HG02588 (cell line): ENCODE measurements at regions not wholly inside any gene's neighbourhood (a gene's known extent, or its start where the extent isn't known, plus 50 kb on each side); places are given as distances from the start of the nearest gene placed in this dataset.

ENCODE experiments used
- ATAC-seq: cut with Tn5 transposase; IDR thresholded peaks from one replicate; pipeline ENCODE4 v1.9.1; 2021; ENCODE audit warnings: mild to moderate bottlenecking, moderate library complexity; ENCODE audit not compliant: unreplicated experiment

DNA sequence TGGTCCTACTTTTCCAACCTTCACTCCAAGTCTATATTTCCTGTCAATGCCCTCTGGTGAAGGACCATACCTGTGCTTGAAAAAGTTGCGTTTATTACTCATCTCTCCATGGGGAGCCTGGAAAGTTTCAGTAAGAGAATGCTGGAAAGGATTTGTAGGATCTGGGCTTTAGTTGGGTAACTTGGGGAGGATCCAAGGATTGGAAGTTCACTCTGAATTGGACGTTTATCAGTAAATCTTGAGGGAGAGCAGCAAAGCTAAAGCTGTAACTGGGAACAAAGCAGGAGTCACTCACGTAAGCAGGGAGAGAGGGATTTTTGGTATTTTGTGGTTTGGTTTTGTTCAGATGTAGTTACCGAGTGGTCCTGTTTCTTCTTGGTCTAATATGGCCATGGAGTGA lies 51.4 kb upstream of the NPVF start:
- ATAC-seq: no peak

DNA sequence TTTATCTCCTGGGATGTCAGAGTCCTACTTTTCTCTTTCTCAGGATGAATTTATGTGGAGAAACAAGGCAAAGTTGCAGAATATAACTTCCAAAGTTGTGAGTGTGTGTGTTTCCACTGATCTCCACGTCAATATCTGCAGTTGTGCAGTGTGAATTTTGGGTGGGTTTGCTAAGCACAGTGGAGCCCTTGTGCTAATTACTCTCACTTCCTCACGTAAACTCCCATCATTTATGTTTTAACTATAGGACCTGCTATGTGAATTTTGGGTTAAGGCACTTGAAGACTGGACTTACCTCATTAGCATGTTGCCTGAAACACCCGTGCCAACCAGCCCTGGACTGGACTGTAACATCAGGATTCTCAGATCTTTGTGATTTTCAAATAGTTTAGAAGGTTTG lies 51.9 kb upstream of the NPVF start:
- no peak for ATAC-seq

DNA sequence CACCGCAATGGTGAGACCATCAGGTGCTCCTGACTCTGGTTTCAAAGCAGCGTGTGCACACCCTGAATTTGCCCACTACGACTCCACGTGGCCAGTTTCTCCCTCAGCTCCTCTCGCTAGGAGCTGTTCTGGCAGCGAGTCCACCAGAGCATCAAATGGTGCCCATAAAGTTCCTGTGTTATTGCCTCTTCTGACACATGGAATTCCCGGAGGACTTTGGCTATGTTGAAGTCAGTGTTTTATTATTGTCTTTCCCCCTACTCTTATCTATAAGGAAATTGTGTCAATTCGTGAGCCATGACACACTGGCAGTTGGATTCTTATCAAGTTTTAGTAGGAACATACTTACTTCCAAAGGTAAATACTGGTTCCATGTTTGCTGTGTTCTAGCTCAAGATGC lies 53.9 kb upstream of the NPVF start:
- no peak for ATAC-seq

DNA sequence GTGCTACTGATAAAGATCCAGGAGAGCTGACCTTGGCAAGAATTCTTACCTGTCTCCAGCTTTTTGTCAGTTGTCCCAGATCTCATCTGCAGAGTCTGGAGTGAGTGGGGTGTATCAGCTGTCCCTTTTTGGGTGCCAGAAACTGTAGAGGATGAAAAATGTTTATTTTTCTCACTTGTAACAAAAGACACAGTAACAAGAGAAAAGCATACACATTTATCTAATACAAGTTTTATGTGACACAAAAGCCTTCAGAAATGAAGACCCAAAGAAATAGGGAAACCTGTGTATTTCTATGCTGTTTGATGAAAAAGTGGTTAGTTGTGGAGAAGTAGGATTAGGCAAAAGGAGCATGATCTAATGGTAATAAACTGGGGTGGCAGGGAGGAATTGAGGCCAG lies 58.5 kb upstream of the NPVF start:
- ATAC-seq: no peak

DNA sequence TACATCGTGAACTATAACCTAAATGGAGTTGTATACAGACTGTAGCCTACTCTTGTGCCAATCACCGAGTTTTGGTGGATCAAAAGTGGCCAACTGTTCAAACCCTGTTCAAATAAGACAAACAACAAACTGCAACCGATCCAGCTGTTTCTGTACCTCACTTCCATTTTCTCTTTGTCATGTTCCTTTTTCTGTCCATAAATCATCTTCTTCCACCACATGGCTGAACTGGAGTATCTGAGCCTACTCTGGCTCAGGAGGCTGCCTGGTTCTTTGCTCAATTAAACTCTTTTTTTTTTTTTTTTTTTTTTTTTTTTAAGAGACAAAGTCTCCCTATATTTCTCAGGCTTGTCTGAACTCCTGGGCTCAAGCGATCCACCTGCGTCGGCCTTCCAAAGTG lies 59.0 kb upstream of the NPVF start:
- no peak for ATAC-seq

DNA sequence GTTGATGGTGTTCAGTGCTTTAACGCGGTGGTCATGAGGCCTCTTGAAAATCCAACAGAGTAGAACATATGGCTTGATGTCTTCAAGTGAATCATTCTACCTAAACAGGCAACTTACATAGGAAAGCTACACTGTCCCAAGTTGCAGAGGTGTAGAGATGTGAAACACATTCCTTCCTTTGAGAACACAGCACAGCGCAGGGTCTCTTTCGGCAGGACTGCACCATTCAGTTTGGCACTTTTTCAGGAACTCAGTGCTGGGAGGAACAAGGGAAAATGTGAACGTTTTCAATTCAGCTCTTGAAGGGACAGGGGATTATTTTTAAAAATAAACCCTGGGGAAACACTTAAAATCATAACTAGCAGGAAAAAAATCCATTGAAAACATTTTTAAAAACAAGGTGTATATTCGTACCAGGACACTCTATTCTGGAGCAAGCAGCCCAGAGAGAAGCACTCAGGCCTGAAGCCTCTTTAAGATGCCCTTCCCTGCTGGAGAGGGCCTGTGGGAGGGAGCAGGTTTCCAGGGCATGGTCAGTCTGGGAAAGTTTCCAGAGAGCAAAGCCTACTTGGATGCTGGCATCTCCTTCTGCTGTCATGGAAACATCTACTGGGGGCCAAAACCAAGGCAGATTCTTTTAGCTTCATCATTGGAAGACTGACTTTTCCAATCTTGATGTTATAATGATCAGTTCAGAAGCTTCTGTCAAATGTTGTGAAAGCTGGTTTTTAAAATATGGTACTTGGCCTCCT lies 60.4 kb upstream of the NPVF start:
- ATAC-seq: no peak

DNA sequence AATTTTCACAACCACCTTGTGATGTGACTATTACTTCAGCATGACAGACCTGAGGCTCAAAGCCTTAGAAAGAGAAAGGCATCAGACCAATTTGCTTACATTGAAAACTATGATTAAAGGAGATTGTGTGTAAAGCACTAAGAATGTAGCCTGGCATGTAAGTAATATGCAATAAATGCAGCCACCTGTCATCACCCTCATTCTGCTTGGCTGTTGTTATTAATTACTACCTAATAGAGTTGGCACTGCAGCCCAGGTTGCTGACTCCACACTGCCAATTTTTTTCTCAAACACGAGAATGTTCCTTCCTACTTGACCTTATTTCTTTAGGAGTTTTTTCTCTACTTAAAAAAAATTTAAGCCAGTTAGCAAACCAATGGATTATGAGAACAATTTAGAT lies 61.2 kb upstream of the NPVF start:
- no peak for ATAC-seq

DNA sequence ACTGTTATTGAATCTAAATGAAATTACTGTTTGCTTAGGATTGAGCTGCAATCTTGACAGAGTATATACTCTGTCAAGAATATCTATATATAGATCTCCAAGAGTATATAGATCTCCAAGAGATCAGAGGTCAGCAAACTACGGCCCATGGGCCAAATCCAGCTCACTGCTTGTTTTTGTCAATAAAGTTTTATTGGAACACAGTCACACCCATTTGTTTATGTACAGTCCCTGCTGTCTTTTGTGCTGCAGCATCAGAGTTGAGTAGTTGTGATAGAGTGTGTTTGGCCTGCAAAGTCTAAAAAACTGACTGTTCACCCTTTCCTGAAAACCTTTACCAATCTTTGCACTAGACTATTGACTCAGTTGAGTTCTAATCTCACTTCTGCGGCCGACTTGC lies 66.3 kb upstream of the NPVF start:
- ATAC-seq: no peak

DNA sequence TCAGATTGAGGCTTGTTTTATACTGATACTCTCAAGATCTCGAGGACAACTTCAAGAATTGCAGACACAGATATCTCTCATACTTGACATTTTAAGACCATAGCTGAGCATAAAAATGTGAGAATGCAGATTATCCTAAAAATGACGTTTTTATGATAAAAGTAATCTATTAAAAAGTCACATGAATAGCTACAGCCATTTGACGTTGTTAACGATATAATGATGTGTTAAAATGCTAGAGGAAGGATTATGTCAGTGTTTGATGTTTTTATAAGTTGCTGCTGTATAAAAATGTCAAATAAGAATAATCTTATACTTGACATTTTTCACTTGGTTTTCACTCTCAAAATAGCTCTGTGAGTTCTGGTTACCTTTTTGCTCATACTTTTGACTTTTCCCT lies 67.1 kb upstream of the NPVF start:
- ATAC-seq: no peak

DNA sequence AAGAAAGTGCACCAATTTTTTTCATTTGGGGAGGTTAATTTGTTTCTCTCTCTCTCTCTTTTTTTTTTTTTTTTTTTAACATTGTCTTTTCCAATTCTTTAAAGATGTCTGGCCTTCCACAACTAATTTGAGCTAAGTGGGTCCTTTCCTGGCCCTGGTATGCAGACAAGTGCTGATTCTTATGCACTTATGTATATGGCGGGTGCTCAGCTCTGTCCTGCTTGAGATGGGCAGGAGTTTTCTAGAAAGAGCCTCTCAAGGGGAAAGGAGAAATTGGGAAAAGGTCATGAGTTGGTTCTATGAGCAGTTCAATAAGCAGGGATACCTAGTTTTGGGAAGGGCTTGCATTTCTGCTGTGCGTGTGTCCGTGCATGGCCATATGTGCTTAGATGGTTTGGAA lies 67.8 kb upstream of the NPVF start:
- no peak for ATAC-seq

DNA sequence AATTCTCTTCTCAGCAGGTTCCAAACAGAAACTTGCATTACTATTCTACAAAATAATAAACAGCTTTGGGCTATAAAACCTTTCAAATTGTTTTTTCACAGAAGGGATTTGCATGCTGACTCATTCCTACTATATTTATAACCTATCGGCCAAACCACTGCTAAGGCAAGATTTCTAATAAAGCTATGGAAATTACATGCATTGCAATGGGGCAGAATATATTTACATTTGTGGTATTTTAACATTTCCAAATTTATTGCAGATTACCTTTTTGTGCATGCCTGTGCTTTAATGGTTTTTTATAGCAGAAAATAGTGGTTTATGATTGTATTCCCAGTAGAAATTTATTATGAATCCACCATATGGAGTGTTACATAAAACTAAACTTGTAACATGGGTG lies 69.0 kb upstream of the NPVF start:
- no peak for ATAC-seq

DNA sequence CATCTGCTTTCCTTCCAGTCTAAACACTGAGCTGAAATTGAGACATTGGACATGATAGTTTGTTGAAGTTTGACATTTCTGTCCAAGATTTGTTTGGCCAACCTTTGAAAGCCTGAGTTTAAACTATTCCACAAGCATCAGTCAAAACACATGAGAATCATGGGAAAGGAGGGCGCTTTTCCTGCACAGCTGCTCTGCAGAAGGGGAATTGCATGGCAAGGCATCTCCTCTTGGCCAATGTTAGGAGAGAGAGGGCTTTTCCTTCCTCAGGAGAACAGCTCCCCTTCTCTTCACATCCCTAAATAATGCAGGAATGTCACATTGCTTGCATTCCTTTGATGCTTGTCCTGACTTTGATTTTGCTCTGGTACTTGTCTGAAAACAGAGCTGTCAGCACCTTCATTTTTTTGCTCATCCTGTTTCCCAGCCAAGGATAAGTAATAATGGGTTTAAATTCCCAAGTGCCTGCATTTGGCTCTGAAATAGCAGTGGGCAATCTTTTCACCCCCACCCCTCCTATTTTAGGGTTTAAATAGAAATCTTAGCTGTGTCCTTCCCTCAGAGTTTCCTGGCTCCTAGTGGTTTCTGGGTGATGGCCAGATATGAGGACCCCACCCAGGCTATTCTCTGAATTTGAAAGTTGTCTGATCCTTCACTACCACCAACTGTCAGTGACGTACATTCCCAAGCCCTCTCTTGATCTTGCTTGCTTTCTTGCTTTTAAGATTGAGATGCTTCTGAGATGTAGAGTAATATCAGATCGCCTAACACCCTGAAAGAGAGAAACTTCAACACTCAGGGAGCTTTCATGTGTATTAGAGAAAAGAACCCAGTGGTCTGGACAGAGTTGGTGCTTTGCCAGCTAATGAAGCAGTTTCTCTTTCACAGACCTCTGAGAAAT lies 75.2 kb upstream of the NPVF start:
- no peak for ATAC-seq

DNA sequence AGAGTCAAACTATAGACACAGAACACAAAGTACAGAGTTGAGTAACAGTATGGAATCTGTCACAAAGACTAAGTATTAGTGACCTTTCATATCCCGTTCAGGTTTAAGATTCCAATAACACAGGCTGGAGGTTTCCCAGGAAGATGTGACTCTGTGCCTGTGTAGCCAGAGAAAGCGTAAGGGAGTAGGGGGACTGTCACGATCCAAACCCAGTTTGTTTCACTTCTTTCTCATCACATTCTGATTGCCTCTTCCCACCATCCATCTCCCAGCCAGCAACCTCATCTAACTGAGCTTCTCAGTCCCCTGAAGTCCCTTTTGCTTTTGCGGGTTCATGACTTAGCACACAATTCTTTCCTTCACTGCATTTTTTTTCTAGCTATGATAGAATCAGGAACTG lies 76.4 kb upstream of the NPVF start:
- ATAC-seq: no peak

DNA sequence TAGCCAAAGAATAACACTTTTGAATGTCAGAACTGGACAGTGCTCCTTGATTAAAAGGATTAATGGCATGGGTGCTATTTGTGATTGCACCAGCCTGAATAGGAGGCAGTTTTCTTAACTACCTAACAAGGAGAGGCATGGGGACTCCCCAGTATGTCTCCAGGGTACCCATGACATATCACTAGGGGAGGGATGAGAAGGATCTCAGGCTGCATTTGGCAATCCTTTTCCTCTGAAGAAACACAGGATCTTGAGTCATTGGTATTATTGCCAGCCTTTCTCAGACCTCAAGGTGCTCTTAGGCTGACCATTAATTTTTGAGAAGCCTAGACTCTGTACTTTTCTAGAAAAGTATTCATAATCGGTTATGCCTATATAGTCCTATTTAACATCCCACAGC lies 77.5 kb upstream of the NPVF start:
- ATAC-seq: no peak

DNA sequence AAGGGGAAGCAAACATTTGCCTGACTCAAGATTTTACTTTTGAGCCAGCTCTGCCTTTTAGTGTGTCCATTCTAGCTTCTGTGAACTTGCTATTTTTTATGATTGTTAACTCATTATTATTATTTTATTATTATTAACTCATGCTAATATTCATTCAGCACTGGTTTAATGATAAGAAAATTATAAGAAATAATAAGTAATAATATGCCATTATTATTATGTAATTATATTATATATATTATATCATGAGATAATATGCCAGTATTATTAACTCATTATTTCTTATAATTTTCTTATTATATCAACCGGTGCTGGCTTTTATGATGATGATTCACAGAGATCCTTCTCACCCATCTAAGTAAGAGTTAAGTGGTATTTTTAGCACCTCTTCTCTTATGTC lies 79.3 kb upstream of the NPVF start:
- ATAC-seq: no peak

DNA sequence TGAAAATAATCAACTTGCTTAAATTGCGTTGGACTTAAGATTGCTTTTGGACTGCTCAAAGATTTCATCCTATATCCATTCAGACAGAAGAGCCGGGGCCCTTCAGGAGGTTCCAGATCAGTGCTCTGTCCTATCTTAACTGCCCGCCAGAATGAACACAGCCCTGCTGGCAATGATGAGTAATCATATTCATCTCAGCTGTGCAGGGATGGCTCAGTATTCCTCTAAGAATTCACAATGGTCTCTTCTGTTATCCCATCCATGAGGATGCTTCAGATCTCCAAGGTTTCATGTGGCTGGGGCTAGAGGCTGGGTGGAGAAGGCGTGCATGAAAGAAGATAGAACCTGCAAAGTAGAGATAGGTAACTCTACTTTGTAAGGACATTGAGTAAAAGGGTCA lies 80.0 kb upstream of the NPVF start:
- no peak for ATAC-seq

DNA sequence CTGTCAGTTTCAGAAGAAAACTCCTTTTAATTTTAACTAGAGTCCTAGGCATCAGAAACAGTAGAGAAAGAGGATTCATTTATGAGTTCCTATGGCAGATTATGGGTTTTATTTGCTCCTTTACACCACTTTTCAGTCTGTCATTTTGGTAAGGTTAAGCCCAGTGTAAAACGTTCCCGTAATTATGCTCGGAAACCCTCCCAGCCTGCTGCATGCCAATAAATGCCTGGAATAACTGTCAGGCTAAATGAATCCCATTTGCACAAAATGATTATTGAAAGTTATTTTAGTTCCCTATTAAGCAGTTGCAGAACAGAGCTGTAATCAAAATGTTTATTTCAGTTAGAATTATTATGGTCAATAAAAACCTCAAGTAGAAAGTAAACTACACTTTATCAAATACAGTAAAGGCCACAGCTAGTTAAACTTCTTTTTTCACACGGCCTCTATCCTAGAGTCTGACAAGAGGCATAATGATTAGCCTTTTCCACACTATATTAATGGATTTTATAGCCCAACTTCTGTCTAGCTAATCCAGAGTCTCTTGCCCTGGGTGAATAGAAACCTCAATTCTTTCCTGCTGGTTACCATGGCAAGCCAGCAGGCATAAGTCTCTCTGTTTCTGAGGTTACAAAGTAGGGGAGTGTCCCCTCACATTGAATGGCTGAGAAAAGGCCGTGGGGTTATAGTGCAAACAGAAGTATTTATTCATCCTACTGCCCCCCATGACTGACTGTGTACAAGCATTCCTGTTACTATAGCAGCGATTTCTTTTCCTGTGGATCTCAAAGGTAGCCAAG lies 80.8 kb upstream of the NPVF start:
- ATAC-seq: no peak

DNA sequence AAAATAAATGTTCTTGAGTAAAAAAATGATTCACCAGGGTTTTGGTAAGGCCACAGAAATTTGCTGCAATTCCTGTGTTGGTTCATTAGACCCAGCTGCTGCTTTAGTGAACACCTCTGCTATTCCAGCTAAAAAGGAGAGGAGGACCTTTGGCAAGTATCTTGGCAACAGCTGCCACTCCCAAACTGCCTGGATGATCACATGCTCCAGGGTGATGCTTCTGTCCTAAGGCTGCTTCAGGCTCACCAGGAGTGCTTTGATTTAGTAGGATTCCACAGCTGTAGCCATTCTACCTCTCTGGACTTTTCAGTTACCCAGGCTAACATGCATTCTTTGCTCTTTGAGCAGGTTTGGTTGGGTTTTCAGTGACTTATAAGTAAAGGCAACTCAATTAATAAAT lies 82.6 kb upstream of the NPVF start:
- ATAC-seq: no peak

DNA sequence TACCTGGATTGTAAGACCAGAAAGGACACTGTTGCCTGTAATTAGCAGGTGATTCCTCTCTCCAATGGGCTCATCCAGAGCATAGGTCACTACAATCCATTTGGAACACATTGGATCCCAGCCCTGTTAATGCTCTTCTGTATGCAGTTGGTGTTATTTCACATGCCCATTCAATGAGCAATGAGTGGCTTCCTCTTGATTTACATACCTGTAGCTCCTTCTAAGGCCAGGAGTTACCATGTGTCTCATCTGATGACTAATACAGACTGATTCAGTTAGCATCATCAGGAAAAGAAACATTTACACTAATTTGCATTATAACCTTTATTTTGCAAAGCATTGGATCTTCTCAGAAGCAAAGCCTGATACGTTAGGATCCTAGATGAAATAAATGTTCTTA lies 83.1 kb upstream of the NPVF start:
- no peak for ATAC-seq

DNA sequence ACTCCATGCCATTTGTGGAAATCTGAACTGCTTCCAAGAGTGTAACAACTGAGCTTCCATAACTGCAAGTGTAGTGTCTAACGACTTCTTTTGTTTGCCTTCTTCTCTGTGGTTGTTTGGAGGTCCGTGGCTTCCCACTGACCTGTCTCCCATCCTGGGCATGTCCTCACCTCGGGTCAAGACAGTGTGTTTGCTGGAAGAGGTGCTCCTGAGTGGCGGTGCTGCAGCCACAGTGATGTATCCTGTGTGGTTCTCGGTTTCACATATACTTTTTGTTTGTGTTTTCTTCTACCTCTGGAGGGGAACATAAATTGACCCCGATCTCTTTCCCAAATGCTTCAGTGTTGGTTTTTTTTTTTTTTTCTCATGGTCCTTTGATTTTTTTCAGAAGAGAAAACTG lies 84.7 kb upstream of the NPVF start:
- no peak for ATAC-seq

DNA sequence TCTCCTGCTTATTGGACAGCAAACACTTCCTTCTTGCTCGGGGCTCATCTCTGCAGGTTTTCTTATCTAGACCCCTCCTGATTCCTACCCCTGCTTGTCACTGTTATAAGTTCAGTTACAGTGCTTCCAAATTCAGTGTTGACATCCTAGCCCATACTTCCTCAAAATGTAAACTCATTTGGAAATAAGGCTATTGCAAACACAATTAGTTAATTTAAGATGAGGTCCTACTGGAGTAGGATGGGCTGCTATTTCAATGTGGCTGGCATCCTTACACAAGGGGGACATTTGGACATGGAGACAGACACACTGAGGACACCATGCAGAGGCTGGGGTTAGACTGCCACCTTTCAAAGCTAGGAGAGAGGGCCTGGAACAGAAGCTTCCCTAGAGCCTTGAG lies 85.2 kb upstream of the NPVF start:
- no peak for ATAC-seq
